ENCODE measurements at regions not wholly inside any gene's neighbourhood (a gene's known extent, or its start where the extent isn't known, plus 50 kb on each side); places are given as distances from the start of the nearest gene placed in this dataset.

DNA sequence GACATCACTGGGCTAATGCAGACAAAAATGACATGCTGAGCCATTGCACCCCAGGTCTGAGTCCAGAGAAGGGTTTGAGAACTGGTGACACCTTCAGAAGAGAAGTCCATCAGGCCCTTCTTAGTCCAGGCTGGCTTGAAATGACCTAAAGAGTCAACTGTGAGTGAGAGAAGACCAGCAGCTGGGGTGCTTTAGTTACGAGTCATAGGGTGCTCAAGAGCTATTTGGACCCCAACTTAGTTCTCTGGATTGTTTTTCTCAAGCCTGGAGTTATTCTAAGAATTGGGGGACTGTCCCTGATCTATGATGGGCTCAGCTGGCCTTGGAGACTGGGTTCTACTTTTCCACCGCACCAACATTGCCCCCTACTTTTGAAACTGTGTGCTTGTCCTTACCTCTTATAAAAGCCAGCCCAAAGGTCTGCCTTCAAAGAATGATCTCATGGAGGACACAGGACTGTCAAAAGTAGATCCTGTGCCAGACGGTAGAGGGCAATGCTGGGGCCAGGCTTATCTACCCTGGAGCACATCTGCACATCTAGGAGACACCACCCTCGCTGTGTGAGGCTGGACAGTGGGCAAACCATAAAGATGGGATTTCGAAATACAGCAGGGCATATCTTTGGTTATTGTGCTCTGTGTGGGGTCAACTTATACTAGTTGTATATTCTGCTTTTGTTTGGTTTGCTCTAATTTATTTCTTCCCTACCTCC lies 333.0 kb upstream of the SLC14A2 start:
- TF ChIP-seq, protein P1, sequence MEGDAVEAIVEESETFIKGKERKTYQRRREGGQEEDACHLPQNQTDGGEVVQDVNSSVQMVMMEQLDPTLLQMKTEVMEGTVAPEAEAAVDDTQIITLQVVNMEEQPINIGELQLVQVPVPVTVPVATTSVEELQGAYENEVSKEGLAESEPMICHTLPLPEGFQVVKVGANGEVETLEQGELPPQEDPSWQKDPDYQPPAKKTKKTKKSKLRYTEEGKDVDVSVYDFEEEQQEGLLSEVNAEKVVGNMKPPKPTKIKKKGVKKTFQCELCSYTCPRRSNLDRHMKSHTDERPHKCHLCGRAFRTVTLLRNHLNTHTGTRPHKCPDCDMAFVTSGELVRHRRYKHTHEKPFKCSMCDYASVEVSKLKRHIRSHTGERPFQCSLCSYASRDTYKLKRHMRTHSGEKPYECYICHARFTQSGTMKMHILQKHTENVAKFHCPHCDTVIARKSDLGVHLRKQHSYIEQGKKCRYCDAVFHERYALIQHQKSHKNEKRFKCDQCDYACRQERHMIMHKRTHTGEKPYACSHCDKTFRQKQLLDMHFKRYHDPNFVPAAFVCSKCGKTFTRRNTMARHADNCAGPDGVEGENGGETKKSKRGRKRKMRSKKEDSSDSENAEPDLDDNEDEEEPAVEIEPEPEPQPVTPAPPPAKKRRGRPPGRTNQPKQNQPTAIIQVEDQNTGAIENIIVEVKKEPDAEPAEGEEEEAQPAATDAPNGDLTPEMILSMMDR (IDR thresholded peaks at IDR 0.05 in 8 of 11, conservative IDR thresholded peaks at IDR 0.05 in 3 of 11): no peak
- no peak for TF ChIP-seq POLR2A (IDR thresholded peaks at IDR 0.05)
- no peak for TF ChIP-seq POLR2AphosphoS5 (IDR thresholded peaks at IDR 0.05)
- WGBS, 5 donors: 75 to 86% (median 78%) methylated on average over 5 of the region's 5 CpGs
- H3K27me3 ChIP-seq (replicated peaks in 1 of 7): no peaks in the 10 kb centered on the region
- no peaks in the 10 kb centered on the region for H3K4me1 ChIP-seq
- no peak overlapping the region for H3K27ac ChIP-seq
- no peaks in the 10 kb centered on the region for H3K9me3 ChIP-seq
- no peak overlapping the region for H3K4me3 ChIP-seq
- intact Hi-C loops (cut with DNase I; ENCODE audit: low total_unique reads): no loop called here
- H3K36me3 ChIP-seq: no peaks in the 10 kb centered on the region
- no peak for DNase-seq

DNA sequence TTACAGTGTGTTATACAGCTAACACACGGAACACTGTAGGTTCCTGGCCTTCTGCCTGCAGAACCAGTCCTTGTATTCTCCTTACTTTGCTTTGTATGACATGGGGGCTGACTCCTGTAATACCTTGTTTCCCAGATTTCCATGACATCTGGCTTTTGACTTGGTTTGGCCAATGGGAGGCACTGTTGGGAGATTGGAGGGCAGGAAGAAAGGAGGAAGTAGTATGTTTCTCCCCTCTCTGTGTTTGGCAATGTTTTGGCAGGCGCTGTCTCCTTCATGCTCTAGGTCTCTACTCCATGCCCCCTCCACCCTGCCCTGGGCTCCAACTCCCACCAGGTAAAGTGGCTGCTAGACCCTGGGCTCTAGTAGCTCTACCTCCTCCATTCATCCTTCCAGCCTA lies 331.1 kb upstream of the SLC14A2 start:
- no peak overlapping the region for H3K4me3 ChIP-seq
- no peak overlapping the region for H3K27ac ChIP-seq
- TF ChIP-seq POLR2A (IDR thresholded peaks at IDR 0.05) (no peak), POLR2AphosphoS5 (IDR thresholded peaks at IDR 0.05) (no peak)
- TF ChIP-seq, protein P1 (IDR thresholded peaks at IDR 0.05 in 8 of 11, conservative IDR thresholded peaks at IDR 0.05 in 3 of 11): no peak
- intact Hi-C loops (cut with DNase I; ENCODE audit: low total_unique reads): no loop called here
- no peaks in the 10 kb centered on the region for H3K36me3 ChIP-seq
- 76 to 90% (median 81%) methylated on average over 2 of the region's 2 CpGs for WGBS, 5 donors
- H3K9me3 ChIP-seq: no peaks in the 10 kb centered on the region
- no peaks in the 10 kb centered on the region for H3K27me3 ChIP-seq (replicated peaks in 1 of 7)
- no peaks in the 10 kb centered on the region for H3K4me1 ChIP-seq
- no peak for DNase-seq

DNA sequence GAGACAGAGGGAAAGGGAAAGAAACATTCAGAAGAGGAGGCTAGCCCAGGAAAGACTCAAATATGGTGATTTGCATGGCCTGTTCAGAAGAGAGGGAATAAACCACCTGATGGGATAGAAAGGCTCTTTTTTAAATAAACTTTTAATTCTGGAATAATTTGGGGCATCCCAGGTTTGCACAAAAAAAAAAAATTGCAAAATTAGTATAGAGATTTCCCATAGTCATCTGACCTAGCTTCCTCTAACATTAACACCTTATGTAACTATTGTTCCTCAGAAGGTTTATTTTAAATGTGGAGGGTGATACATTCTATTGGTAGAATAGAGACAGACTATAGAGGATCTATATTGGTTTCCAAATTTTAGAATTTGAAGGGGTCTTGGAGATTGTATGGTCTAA lies 330.4 kb upstream of the SLC14A2 start:
- H3K9me3 ChIP-seq: no peaks in the 10 kb centered on the region
- no peak overlapping the region for H3K27ac ChIP-seq
- H3K27me3 ChIP-seq (replicated peaks in 1 of 7): no peaks in the 10 kb centered on the region
- intact Hi-C loops (cut with DNase I; ENCODE audit: low total_unique reads): no loop called here
- no peak for DNase-seq
- H3K4me1 ChIP-seq: no peaks in the 10 kb centered on the region
- no peak for TF ChIP-seq POLR2AphosphoS5 (IDR thresholded peaks at IDR 0.05)
- H3K36me3 ChIP-seq: no peaks in the 10 kb centered on the region
- no peak overlapping the region for H3K4me3 ChIP-seq

DNA sequence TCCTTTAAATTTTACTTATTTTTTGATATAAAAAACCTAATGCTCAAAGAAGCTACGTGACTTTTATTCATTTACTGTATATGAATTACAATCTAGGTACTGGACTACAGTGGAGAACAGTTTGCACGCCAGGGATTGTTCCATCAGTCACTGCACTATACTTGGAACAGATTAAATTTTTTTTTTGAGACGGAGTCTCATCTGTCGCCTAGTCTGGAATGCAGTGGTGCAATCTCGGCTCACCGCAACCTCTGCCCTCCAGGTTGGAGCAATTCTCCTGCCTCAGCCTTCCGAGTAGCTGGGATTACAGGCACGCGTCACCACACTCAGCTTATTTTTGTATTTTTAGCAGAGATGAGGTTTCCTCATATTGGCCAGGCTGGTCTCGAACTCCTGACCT lies 330.0 kb upstream of the SLC14A2 start:
- no peak overlapping the region for H3K4me3 ChIP-seq
- no peaks in the 10 kb centered on the region for H3K27me3 ChIP-seq (replicated peaks in 1 of 7)
- DNase-seq: no peak
- intact Hi-C loops (cut with DNase I; ENCODE audit: low total_unique reads): no loop called here
- H3K27ac ChIP-seq: no peak overlapping the region
- no peak for TF ChIP-seq POLR2A (IDR thresholded peaks at IDR 0.05)
- TF ChIP-seq, protein P1 (IDR thresholded peaks at IDR 0.05 in 8 of 11, conservative IDR thresholded peaks at IDR 0.05 in 3 of 11): no peak
- no peak for TF ChIP-seq POLR2AphosphoS5 (IDR thresholded peaks at IDR 0.05)
- no peaks in the 10 kb centered on the region for H3K36me3 ChIP-seq
- no peaks in the 10 kb centered on the region for H3K9me3 ChIP-seq
- WGBS, 5 donors: 80 to 92% (median 81%) methylated on average over 10 of the region's 10 CpGs
- H3K4me1 ChIP-seq: no peaks in the 10 kb centered on the region

DNA sequence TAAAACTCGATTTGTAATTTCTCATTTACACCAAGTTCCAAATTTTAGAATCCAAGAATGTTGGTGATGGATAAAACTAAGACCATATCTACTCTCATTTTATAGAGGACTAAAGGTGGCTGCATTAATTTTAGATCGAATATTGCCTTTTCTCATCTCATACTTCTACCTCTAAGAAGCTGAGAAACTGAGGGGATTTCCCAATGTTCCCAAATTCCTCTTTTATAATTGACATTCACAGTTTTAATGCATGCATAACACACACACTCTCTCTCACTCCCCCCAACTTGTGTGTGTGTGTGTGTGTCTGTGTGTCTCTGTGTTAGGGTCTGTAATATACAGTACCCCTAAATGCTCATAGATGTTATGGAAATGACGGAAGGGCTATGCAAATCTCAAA lies 328.8 kb upstream of the SLC14A2 start:
- TF ChIP-seq, protein P1 (IDR thresholded peaks at IDR 0.05 in 8 of 11, conservative IDR thresholded peaks at IDR 0.05 in 3 of 11): no peak
- TF ChIP-seq POLR2A (IDR thresholded peaks at IDR 0.05) (no peak), POLR2AphosphoS5 (IDR thresholded peaks at IDR 0.05) (no peak)
- H3K27me3 ChIP-seq (replicated peaks in 1 of 7): no peaks in the 10 kb centered on the region
- no peaks in the 10 kb centered on the region for H3K4me1 ChIP-seq
- H3K4me3 ChIP-seq: no peak overlapping the region
- intact Hi-C loops (cut with DNase I; ENCODE audit: low total_unique reads): no loop called here
- DNase-seq: no peak
- WGBS, 5 donors: 72 to 84% (median 77%) methylated on average over 3 of the region's 3 CpGs
- no peak overlapping the region for H3K27ac ChIP-seq
- no peaks in the 10 kb centered on the region for H3K36me3 ChIP-seq
- no peaks in the 10 kb centered on the region for H3K9me3 ChIP-seq
